ENCODE measurements at regions not wholly inside any gene's neighbourhood (a gene's known extent, or its start where the extent isn't known, plus 50 kb on each side); places are given as distances from the start of the nearest gene placed in this dataset.
"Not testable (repeated sequence)": the region's sequence is repeated elsewhere in the genome, so short reads cannot be mapped to it uniquely, and the experiment has no call there.

GRCh38 chr9:110093871-110094270, 114.1 kb downstream of the C9orf152 start:
- Histone ChIP-seq H3K4me3 (no peak overlapping the region), H3K27me3 (no peaks in the 10 kb centered on the region), H3K9me3 (no peaks in the 10 kb centered on the region), H3K27ac (peak overlapping the region in 1 of 2 donors; percentile 2), H3K36me3 (no peaks in the 10 kb centered on the region), H3K4me1 (peaks cover 6 to 61% of the 10 kb centered on the region in 2 donors)
- no peak for DNase-seq (ENCODE audit: low spot score)
- no peak for TF ChIP-seq CTCF (IDR thresholded peaks at IDR 0.05)

- Histone ChIP-seq H3K27me3 (no peaks in the 10 kb centered on the region), H3K36me3 (no peaks in the 10 kb centered on the region), H3K9me3 (no peaks in the 10 kb centered on the region), H3K27ac (peak overlapping the region; percentile 2 to 26), H3K4me1 (peaks cover 6 to 60% of the 10 kb centered on the region in 2 donors), H3K4me3 (no peak overlapping the region)
- TF ChIP-seq CTCF (IDR thresholded peaks at IDR 0.05), result no peak
- DNase-seq (ENCODE audit: low spot score), result no peak
Observed at GRCh38 chr9:110095161-110095595, 112.8 kb downstream of the C9orf152 start.

GRCh38 chr9:110095776-110096175, 112.2 kb downstream of the C9orf152 start:
- Histone ChIP-seq H3K4me1 (peaks cover 6 to 58% of the 10 kb centered on the region in 2 donors), H3K27ac (peak overlapping the region; percentile 9 to 26)

GRCh38 chr9:110096674-110097073, 111.3 kb downstream of the C9orf152 start:
- not testable (repeated sequence) for DNase-seq (ENCODE audit: low spot score); H3K4me3 ChIP-seq; H3K9me3 ChIP-seq; H3K27me3 ChIP-seq; H3K36me3 ChIP-seq
- H3K27ac ChIP-seq, result peak overlapping the region; percentile 9 to 19
- peaks cover 6 to 65% of the 10 kb centered on the region in 2 donors for H3K4me1 ChIP-seq

More at GRCh38 chr9:110095776-110096175, 112.2 kb downstream of the C9orf152 start:
- TF ChIP-seq CTCF (IDR thresholded peaks at IDR 0.05), result no peak
- no peaks in the 10 kb centered on the region for H3K36me3 ChIP-seq
- H3K27me3 ChIP-seq, result no peaks in the 10 kb centered on the region
- H3K4me3 ChIP-seq, result no peak overlapping the region
- H3K9me3 ChIP-seq, result no peaks in the 10 kb centered on the region
- no peak for DNase-seq (ENCODE audit: low spot score)

GRCh38 chr9:110099236-110100095, 108.5 kb downstream of the C9orf152 start:
- no peaks in the 10 kb centered on the region for H3K36me3 ChIP-seq
- TF ChIP-seq CTCF (IDR thresholded peaks at IDR 0.05), result no peak
- H3K4me3 ChIP-seq, result no peak overlapping the region
- H3K9me3 ChIP-seq, result no peaks in the 10 kb centered on the region
- no peaks in the 10 kb centered on the region for H3K27me3 ChIP-seq
- DNase-seq (ENCODE audit: low spot score), result peak; percentile 72
- H3K4me1 ChIP-seq, result peaks cover 0 to 72% of the 10 kb centered on the region in 2 donors
- peak overlapping the region; percentile 3 to 8 for H3K27ac ChIP-seq

- no peaks in the 10 kb centered on the region for H3K9me3 ChIP-seq
- no peaks in the 10 kb centered on the region for H3K36me3 ChIP-seq
- H3K4me3 ChIP-seq, result no peak overlapping the region
- no peak overlapping the region for H3K27ac ChIP-seq
- DNase-seq (ENCODE audit: low spot score), result no peak
- no peaks in the 10 kb centered on the region for H3K27me3 ChIP-seq
- H3K4me1 ChIP-seq, result peaks cover 0 to 69% of the 10 kb centered on the region in 2 donors
- TF ChIP-seq CTCF (IDR thresholded peaks at IDR 0.05), result no peak
Observed at GRCh38 chr9:110101531-110102161, 106.3 kb downstream of the C9orf152 start.
